HCT116 (cell line): ENCODE measurements at regions not wholly inside any gene's neighbourhood (a gene's known extent, or its start where the extent isn't known, plus 50 kb on each side); places are given as distances from the start of the nearest gene placed in this dataset.

Experiments used
- ATAC-seq: fragments of 200-7000 bp; cut with Tn5 transposase; 2 replicates; pipeline ENCODE4 v1.9.1; 2020; ENCODE audit warnings: mild to moderate bottlenecking, moderate library complexity
- BruUV-seq: library from RNA; stranded (reverse); fragments of 400-500 nt; replicated peaks from 2 replicates; lab custom pipeline; 2021; lab: Mats Ljungman, UMichigan
- CTCF ChIA-PET: fragments of 300-600 bp; sonication (Branson Sonifier 250); formaldehyde crosslinking; loops from one replicate; lab custom pipeline; 2021; ENCODE audit warnings: antibody characterized with exemption; lab: Charles Lee
- POLR2A ChIA-PET: fragments of 300-600, 350-600 bp; sonication (Branson Sonifier 250); formaldehyde crosslinking; loops from one replicate; lab custom pipeline; 2021; ENCODE audit warnings: antibody characterized with exemption; lab: Charles Lee
- RAD21 ChIA-PET, 2 experiments: fragments of 300-600 bp; sonication (Branson Sonifier 250); formaldehyde crosslinking; loops; one replicate each; lab custom pipeline; 2023; ENCODE audit warnings: low total read pairs in 2 of 2; ENCODE audit not compliant: uncharacterized antibody in 2 of 2, unreplicated experiment in 2 of 2, low non-redundant PET in 1 of 2; lab: Charles Lee
- DNase-seq: peaks from one replicate; pipeline ENCODE4 v3.0.0-alpha.2; 2010; ENCODE audit warnings: low read depth, low spot score
- H2AFZ ChIP-seq: fragments of 200-600 bp; shearing (Covaris generic), sonication (generic); 2 replicates; pipeline ENCODE4 v1.6.1; 2017; ENCODE audit warnings: low read depth, mixed run types, mixed read lengths, antibody characterized with exemption, low read length; ENCODE audit not compliant: poor library complexity, severe bottlenecking
- H3K27ac ChIP-seq: 2 replicates; pipeline ENCODE4 v1.5.1; 2012; ENCODE audit warnings: low read depth, low read length
- H3K27me3 ChIP-seq: fragments of 200-600 bp; sonication (generic); 2 replicates; pipeline ENCODE4 v1.6.1; 2016; ENCODE audit warnings: mixed run types, low read length, mixed read lengths; ENCODE audit not compliant: insufficient read depth
- H3K36me3 ChIP-seq, 2 experiments: fragments of 200-500 bp in 1 of 2; fragments of 200-600 bp in 1 of 2; sonication (Bioruptor generic) in 1 of 2; sonication (generic) in 1 of 2; 2 replicates each; pipeline versions ENCODE4 v1.5.1 to v1.6.1; 2014 to 2016; ENCODE audit warnings: low read length in 2 of 2, inconsistent platforms in 1 of 2, mixed read lengths in 1 of 2, mixed run types in 1 of 2; ENCODE audit not compliant: insufficient read depth in 2 of 2, control insufficient read depth in 1 of 2
- H3K4me1 ChIP-seq, 2 experiments: fragments of 200-600 bp in 1 of 2; sonication (generic) in 1 of 2; 2 replicates each; pipeline versions ENCODE4 v1.5.1 to v1.6.1; 2012 to 2017; ENCODE audit warnings: low read length in 2 of 2, inconsistent platforms in 1 of 2, mild to moderate bottlenecking in 1 of 2, mixed read lengths in 1 of 2, mixed run types in 1 of 2, moderate library complexity in 1 of 2; ENCODE audit not compliant: insufficient read depth in 2 of 2, control insufficient read depth in 1 of 2
- H3K4me2 ChIP-seq: fragments of 200-600 bp; sonication (generic); 2 replicates; pipeline ENCODE4 v1.6.1; 2017; ENCODE audit warnings: mixed run types, low read length, mixed read lengths
- H3K4me3 ChIP-seq, 2 experiments: fragments of 200-600 bp in 1 of 2; sonication (generic) in 1 of 2; replicated peaks in 1 of 2; 2 replicates each; pipeline ENCODE4 v1.5.1; 2011 to 2016; ENCODE audit warnings: low read length in 2 of 2, control low read depth in 1 of 2, low read depth in 1 of 2, mild to moderate bottlenecking in 1 of 2, mixed read lengths in 1 of 2, mixed run types in 1 of 2
- H3K79me2 ChIP-seq: fragments of 200-600 bp; sonication (generic); 2 replicates; pipeline ENCODE4 v1.6.1; 2017; ENCODE audit warnings: mild to moderate bottlenecking, mixed run types, low read length, moderate library complexity, mixed read lengths; ENCODE audit not compliant: insufficient read depth
- H3K9ac ChIP-seq: fragments of 200-600 bp; sonication (generic); 2 replicates; pipeline ENCODE4 v1.6.1; 2016; ENCODE audit warnings: low read length, mixed read lengths
- H3K9me2 ChIP-seq: fragments of 200-600 bp; sonication (generic), shearing (Covaris generic); 2 replicates; pipeline ENCODE4 v1.6.1; 2017; ENCODE audit warnings: mixed run types, mild to moderate bottlenecking, moderate library complexity; ENCODE audit not compliant: insufficient read depth
- H3K9me3 ChIP-seq, 2 experiments: fragments of 200-500 bp in 1 of 2; fragments of 200-600 bp in 1 of 2; sonication (Bioruptor generic) in 1 of 2; sonication (generic) in 1 of 2; 2 replicates each; pipeline ENCODE4 v1.6.1; 2014 to 2017; ENCODE audit warnings: low read length in 2 of 2, mixed read lengths in 2 of 2, inconsistent platforms in 1 of 2, low read depth in 1 of 2, mild to moderate bottlenecking in 1 of 2, mixed run types in 1 of 2, moderate library complexity in 1 of 2; ENCODE audit not compliant: control insufficient read depth in 1 of 2, insufficient read depth in 1 of 2
- H4K20me1 ChIP-seq: fragments of 200-600 bp; sonication (generic), shearing (Covaris generic); 2 replicates; pipeline ENCODE4 v1.6.1; 2017; ENCODE audit warnings: mixed run types, mild to moderate bottlenecking, moderate library complexity; ENCODE audit not compliant: insufficient read depth
- CBX3 ChIP-seq: IDR thresholded peaks from 2 replicates; pipeline ENCODE4 v1.6.1; 2012; ENCODE audit warnings: low read depth
- CEBPB ChIP-seq: IDR thresholded peaks from 2 replicates; pipeline ENCODE4 v1.6.1; 2012; ENCODE audit warnings: low read depth
- EGR1 ChIP-seq: IDR thresholded peaks from 2 replicates; pipeline ENCODE4 v1.6.1; 2012; ENCODE audit warnings: low read depth
- ELF1 ChIP-seq: IDR thresholded peaks from 2 replicates; pipeline ENCODE4 v1.6.1; 2012; ENCODE audit warnings: low read depth, borderline replicate concordance
- EZH2 ChIP-seq: fragments of 200-600 bp; sonication (generic); IDR thresholded peaks from 2 replicates; pipeline ENCODE4 v1.6.1; 2017; ENCODE audit warnings: antibody characterized with exemption, mixed run types
- EZH2phosphoT487 ChIP-seq: fragments of 200-600 bp; IDR thresholded peaks from 2 replicates; pipeline ENCODE4 v1.6.1; 2018; ENCODE audit warnings: antibody characterized with exemption, borderline replicate concordance
- POLR2A ChIP-seq: IDR thresholded peaks from 2 replicates; pipeline ENCODE4 v1.7.0; 2011; ENCODE audit warnings: borderline replicate concordance; ENCODE audit not compliant: insufficient read depth, insufficient read length; ENCODE audit errors: extremely low read depth
- POLR2AphosphoS5 ChIP-seq: IDR thresholded peaks from 2 replicates; pipeline ENCODE4 v1.6.1; 2011; ENCODE audit warnings: mild to moderate bottlenecking, low read depth, low read length, moderate library complexity
- RAD21 ChIP-seq: IDR thresholded peaks from 2 replicates; pipeline ENCODE4 v1.6.1; 2012; ENCODE audit warnings: low read depth, mild to moderate bottlenecking
- SP1 ChIP-seq: IDR thresholded peaks from 2 replicates; pipeline ENCODE4 v1.6.1; 2012; ENCODE audit warnings: low read depth
- YY1 ChIP-seq: IDR thresholded peaks from 2 replicates; pipeline ENCODE4 v1.6.1; 2011; ENCODE audit warnings: low read length, low read depth, moderate library complexity, mild to moderate bottlenecking; ENCODE audit not compliant: insufficient replicate concordance; ENCODE audit errors: extremely low read depth
- ZNF274 ChIP-seq: fragments of 200-500 bp; sonication (Bioruptor generic); IDR thresholded peaks from 2 replicates; pipeline ENCODE4 v1.6.1; 2014; ENCODE audit warnings: mild to moderate bottlenecking, low read depth, low read length, inconsistent platforms
- intact Hi-C: fragments of 100-400 bp; cut with micrococcal nuclease; formaldehyde crosslinking; loops from 2 replicates; pipeline ENCODE4 v1.10.0; 2022
- TF ChIP-seq, protein P1 (sequence below): IDR thresholded peaks from 2 replicates; pipeline ENCODE4 v1.6.1; 2012
- TF ChIP-seq, protein P2 (sequence below): IDR thresholded peaks from 2 replicates; pipeline ENCODE4 v1.6.1; 2011; ENCODE audit warnings: mild to moderate bottlenecking, low read length, moderate library complexity; ENCODE audit not compliant: insufficient replicate concordance; ENCODE audit errors: extremely low read depth
- TF ChIP-seq, protein P3 (sequence below), 3 experiments: fragments of 200-600 bp in 1 of 3; sonication (generic) in 1 of 3; IDR thresholded peaks in 2 of 3; conservative IDR thresholded peaks in 1 of 3; 2 replicates each; pipeline ENCODE4 v1.5.1; 2012 to 2017; ENCODE audit warnings: low read depth in 2 of 3, low read length in 2 of 3, antibody characterized with exemption in 1 of 3, borderline replicate concordance in 1 of 3, control low read depth in 1 of 3, mild to moderate bottlenecking in 1 of 3, mixed read lengths in 1 of 3, mixed run types in 1 of 3, moderate library complexity in 1 of 3; ENCODE audit not compliant: insufficient read depth in 1 of 3

DNA sequence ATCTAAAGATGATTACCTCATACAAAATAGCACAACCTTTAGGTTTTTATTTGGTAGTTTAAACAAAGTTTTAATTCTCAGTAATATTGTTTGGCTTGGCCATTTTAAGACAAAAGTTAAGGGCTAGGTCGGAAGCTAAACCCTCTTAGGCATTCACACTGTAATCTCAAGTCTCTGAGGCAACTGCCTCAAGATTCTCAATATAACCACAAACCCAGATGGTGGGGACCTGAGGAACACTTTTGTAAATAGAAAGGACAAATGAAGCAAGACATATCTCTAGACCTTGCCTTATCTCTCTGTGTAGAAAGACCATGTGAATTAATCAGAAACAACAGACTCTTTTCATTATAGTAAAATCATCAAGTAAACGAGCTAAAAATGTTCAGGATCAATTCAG lies 500.2 kb upstream of the CDH6 start:
- POLR2A ChIA-PET, result no interaction called here
- Histone ChIP-seq H3K27me3 (no peaks in the 10 kb centered on the region), H4K20me1 (no peaks in the 10 kb centered on the region), H3K27ac (no peak overlapping the region), H3K9me2 (no peaks in the 10 kb centered on the region), H3K9me3 (peaks cover 12 to 15% of the 10 kb centered on the region in 2 experiments; a peak in 2 of 4 replicates), H3K4me3 (no peak overlapping the region), H3K79me2 (no peaks in the 10 kb centered on the region), H3K9ac (no peak overlapping the region), H3K4me2 (no peak overlapping the region), H2AFZ (no peak overlapping the region)
- intact Hi-C loops, result no loop called here
- no TSS peak for BruUV-seq
- TF ChIP-seq EZH2 (no peak), SP1 (no peak)
- TF ChIP-seq, all 23 proteins: peak for 0
- no peaks in the 10 kb centered on the region for H3K4me1 ChIP-seq
- DNase-seq, result no peak
- no peak for ATAC-seq
- ChIA-PET CTCF (no interaction called here), RAD21 (no interaction called here)
- H3K36me3 ChIP-seq, result no peaks in the 10 kb centered on the region

DNA sequence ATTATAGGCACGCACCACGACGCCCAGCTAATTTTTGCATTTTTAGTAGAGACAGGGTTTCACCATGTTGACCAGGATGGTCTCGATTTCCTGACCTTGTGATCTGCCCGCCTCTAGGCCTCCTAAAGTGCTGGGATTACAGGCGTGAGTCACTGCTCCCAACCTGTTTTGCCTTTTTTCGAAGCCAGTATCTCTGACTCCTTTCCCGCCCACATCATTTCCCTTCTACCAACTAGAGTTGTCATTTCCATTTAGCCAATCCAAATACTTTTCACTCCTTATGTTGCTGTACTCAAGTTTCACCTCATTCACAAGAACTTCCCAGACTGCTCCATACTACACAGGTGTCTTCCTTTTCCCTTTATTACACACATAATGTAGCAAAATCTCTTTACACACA lies 502.6 kb upstream of the CDH6 start:
- Histone ChIP-seq H3K4me2 (no peak overlapping the region), H3K4me1 (no peaks in the 10 kb centered on the region), H3K9me3 (peaks cover 16 to 17% of the 10 kb centered on the region in 2 experiments; a peak in 2 of 4 replicates), H3K27ac (no peak overlapping the region), H2AFZ (no peak overlapping the region), H3K4me3 (no peak overlapping the region), H3K9me2 (no peaks in the 10 kb centered on the region), H3K9ac (no peak overlapping the region), H4K20me1 (no peaks in the 10 kb centered on the region), H3K36me3 (no peaks in the 10 kb centered on the region), H3K79me2 (no peaks in the 10 kb centered on the region), H3K27me3 (no peaks in the 10 kb centered on the region)
- RAD21 ChIA-PET, result no interaction called here
- POLR2A ChIA-PET, result no interaction called here
- no peak for ATAC-seq
- DNase-seq, result no peak
- BruUV-seq, result no TSS peak
- TF ChIP-seq EGR1, result no peak
- TF ChIP-seq POLR2A, result no peak
- TF ChIP-seq, protein P1, sequence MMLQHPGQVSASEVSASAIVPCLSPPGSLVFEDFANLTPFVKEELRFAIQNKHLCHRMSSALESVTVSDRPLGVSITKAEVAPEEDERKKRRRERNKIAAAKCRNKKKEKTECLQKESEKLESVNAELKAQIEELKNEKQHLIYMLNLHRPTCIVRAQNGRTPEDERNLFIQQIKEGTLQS, result no peak
- no peak for TF ChIP-seq CBX3
- TF ChIP-seq ELF1, result no peak
- TF ChIP-seq SP1, result no peak
- TF ChIP-seq EZH2phosphoT487, result no peak
- no peak for TF ChIP-seq YY1
- no peak for TF ChIP-seq RAD21
- no peak for TF ChIP-seq ZNF274
- TF ChIP-seq, protein P2, sequence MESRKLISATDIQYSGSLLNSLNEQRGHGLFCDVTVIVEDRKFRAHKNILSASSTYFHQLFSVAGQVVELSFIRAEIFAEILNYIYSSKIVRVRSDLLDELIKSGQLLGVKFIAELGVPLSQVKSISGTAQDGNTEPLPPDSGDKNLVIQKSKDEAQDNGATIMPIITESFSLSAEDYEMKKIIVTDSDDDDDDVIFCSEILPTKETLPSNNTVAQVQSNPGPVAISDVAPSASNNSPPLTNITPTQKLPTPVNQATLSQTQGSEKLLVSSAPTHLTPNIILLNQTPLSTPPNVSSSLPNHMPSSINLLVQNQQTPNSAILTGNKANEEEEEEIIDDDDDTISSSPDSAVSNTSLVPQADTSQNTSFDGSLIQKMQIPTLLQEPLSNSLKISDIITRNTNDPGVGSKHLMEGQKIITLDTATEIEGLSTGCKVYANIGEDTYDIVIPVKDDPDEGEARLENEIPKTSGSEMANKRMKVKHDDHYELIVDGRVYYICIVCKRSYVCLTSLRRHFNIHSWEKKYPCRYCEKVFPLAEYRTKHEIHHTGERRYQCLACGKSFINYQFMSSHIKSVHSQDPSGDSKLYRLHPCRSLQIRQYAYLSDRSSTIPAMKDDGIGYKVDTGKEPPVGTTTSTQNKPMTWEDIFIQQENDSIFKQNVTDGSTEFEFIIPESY, result no peak
- no peak for TF ChIP-seq POLR2AphosphoS5
- TF ChIP-seq EZH2, result no peak
- TF ChIP-seq, protein P3, sequence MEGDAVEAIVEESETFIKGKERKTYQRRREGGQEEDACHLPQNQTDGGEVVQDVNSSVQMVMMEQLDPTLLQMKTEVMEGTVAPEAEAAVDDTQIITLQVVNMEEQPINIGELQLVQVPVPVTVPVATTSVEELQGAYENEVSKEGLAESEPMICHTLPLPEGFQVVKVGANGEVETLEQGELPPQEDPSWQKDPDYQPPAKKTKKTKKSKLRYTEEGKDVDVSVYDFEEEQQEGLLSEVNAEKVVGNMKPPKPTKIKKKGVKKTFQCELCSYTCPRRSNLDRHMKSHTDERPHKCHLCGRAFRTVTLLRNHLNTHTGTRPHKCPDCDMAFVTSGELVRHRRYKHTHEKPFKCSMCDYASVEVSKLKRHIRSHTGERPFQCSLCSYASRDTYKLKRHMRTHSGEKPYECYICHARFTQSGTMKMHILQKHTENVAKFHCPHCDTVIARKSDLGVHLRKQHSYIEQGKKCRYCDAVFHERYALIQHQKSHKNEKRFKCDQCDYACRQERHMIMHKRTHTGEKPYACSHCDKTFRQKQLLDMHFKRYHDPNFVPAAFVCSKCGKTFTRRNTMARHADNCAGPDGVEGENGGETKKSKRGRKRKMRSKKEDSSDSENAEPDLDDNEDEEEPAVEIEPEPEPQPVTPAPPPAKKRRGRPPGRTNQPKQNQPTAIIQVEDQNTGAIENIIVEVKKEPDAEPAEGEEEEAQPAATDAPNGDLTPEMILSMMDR (IDR thresholded peaks at IDR 0.05 in 2 of 3, conservative IDR thresholded peaks at IDR 0.05 in 1 of 3; ENCODE audit: borderline replicate concordance in 1 of 3, insufficient read depth in 1 of 3, low read depth in 2 of 3, low read length in 2 of 3), result no peak
- TF ChIP-seq CEBPB, result no peak
- intact Hi-C loops, result no loop called here
- CTCF ChIA-PET, result no interaction called here
